Mesothelial cell of epicardium (in vitro differentiated cells): ENCODE measurements at regions not wholly inside any gene's neighbourhood (a gene's known extent, or its start where the extent isn't known, plus 50 kb on each side); places are given as distances from the start of the nearest gene placed in this dataset.

ENCODE experiments used
- DNase-seq, 2 experiments: peaks; one replicate each; pipeline ENCODE4 v3.0.0; 2021; ENCODE audit warnings: low spot score in 2 of 2; ENCODE audit not compliant: unreplicated experiment in 2 of 2
- H3K27ac Mint-ChIP-seq: 2 replicates; pipeline ENCODE4 v1.8.0; 2021; ENCODE audit warnings: mixed read lengths
- H3K27me3 Mint-ChIP-seq: 2 replicates; pipeline ENCODE4 v1.8.0; 2021; ENCODE audit warnings: low read depth, mixed read lengths
- H3K36me3 Mint-ChIP-seq: 2 replicates; pipeline ENCODE4 v1.8.0; 2021; ENCODE audit warnings: mixed read lengths
- H3K4me1 Mint-ChIP-seq: 2 replicates; pipeline ENCODE4 v1.8.0; 2021; ENCODE audit warnings: mixed read lengths
- H3K4me3 Mint-ChIP-seq: 2 replicates; pipeline ENCODE4 v1.8.0; 2021; ENCODE audit warnings: mild to moderate bottlenecking, moderate library complexity, mixed read lengths
- H3K9me3 Mint-ChIP-seq: 2 replicates; pipeline ENCODE4 v1.8.0; 2021; ENCODE audit warnings: mixed read lengths
- CTCF ChIP-seq: fragments of 200-600 bp; sonication (generic); IDR thresholded peaks from one replicate; pipeline ENCODE4 v1.5.0; 2021; ENCODE audit warnings: antibody characterized with exemption; ENCODE audit not compliant: unreplicated experiment

- Mint-ChIP-seq H3K4me3 (no peak overlapping the region), H3K27ac (no peak overlapping the region), H3K4me1 (peaks cover 8% of the 10 kb centered on the region), H3K27me3 (no peaks in the 10 kb centered on the region), H3K9me3 (no peaks in the 10 kb centered on the region), H3K36me3 (no peaks in the 10 kb centered on the region)
- no peak for DNase-seq
- TF ChIP-seq CTCF: no peak
These were observed 1285.4 kb downstream of the PCDH18 start for GRCh38 chr4:136246876-136247275.

GRCh38 chr4:136241221-136241986, 1290.9 kb downstream of the PCDH18 start:
- peaks cover 13% of the 10 kb centered on the region for H3K9me3 Mint-ChIP-seq
- H3K4me1 Mint-ChIP-seq: no peaks in the 10 kb centered on the region
- no peak overlapping the region for H3K27ac Mint-ChIP-seq
- peaks cover 6% of the 10 kb centered on the region for H3K36me3 Mint-ChIP-seq
- H3K4me3 Mint-ChIP-seq: no peak overlapping the region
- H3K27me3 Mint-ChIP-seq: no peaks in the 10 kb centered on the region
- no peak for DNase-seq
- TF ChIP-seq CTCF: no peak

GRCh38 chr4:136227315-136227714, 1305.0 kb downstream of the PCDH18 start:
- no peaks in the 10 kb centered on the region for H3K4me1 Mint-ChIP-seq
- no peak for DNase-seq
- no peak overlapping the region for H3K27ac Mint-ChIP-seq
- no peaks in the 10 kb centered on the region for H3K27me3 Mint-ChIP-seq
- no peaks in the 10 kb centered on the region for H3K36me3 Mint-ChIP-seq
- H3K4me3 Mint-ChIP-seq: no peak overlapping the region
- TF ChIP-seq CTCF: no peak
- H3K9me3 Mint-ChIP-seq: no peaks in the 10 kb centered on the region

- Mint-ChIP-seq H3K27me3 (no peaks in the 10 kb centered on the region), H3K4me3 (no peak overlapping the region), H3K4me1 (no peaks in the 10 kb centered on the region), H3K36me3 (no peaks in the 10 kb centered on the region), H3K27ac (no peak overlapping the region), H3K9me3 (peaks cover 26% of the 10 kb centered on the region)
- TF ChIP-seq CTCF: no peak
- DNase-seq: no peak
These were observed 1312.6 kb downstream of the PCDH18 start for GRCh38 chr4:136219592-136220125.

GRCh38 chr4:136203199-136203598, 1329.1 kb downstream of the PCDH18 start:
- Mint-ChIP-seq H3K27ac (no peak overlapping the region), H3K4me1 (no peaks in the 10 kb centered on the region), H3K4me3 (no peak overlapping the region), H3K27me3 (no peaks in the 10 kb centered on the region), H3K9me3 (peaks cover 12% of the 10 kb centered on the region), H3K36me3 (no peaks in the 10 kb centered on the region)
- no peak for DNase-seq
- TF ChIP-seq CTCF: no peak
